Limb (tissue), 2 donors: ENCODE measurements at regions not wholly inside any gene's neighbourhood (a gene's known extent, or its start where the extent isn't known, plus 50 kb on each side); places are given as distances from the start of the nearest gene placed in this dataset.
"Not testable (repeated sequence)": the region's sequence is repeated elsewhere in the genome, so short reads cannot be mapped to it uniquely, and the experiment has no call there.

Experiments used
- DNase-seq, 2 donors: peaks; one replicate each; pipeline ENCODE4 v3.0.0-alpha.2; 2016; ENCODE audit errors: extremely low spot score in 2 of 2

- no peak for DNase-seq
These were observed 170.4 kb downstream of the PTPRC start for GRCh38 chr1:198809247-198809646.

DNA sequence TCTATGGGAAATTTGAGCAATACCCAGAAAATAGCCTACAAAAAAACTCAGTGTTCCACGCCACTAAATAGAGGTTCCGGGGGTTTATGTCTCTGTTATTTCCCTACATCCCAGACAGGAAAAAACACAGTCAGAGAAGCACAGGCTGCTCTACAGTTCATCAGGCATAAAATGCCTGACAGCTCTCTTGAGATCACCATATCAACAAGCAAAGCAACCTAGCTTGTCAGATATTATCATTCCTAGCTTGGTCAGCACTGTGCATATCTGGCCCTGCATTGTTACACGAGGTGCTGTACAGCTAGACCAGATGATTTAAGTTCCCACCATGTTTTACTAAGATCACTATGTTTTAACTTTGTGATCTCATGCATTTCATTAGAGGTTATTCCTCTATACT, 172.6 kb downstream of the PTPRC start:
- no peak for DNase-seq

DNA sequence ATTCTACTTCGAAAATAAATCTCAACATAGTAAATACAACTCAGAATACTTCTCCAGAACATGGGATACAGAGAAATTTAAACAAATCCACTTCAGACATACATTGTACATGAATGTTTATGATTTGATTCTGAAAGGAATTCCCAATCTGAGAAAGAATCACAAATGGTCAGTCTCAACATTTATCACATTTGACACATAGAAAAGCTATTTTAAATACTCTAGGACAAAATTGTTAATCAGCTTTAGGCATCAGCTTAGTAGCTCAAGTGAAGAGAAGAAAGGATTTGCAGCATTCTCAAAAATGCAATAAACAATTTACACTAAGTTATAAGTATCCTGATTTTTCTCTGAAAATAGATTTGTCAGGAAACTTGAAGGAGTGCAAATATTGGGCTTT, 184.8 kb downstream of the PTPRC start:
- no peak for DNase-seq

DNA sequence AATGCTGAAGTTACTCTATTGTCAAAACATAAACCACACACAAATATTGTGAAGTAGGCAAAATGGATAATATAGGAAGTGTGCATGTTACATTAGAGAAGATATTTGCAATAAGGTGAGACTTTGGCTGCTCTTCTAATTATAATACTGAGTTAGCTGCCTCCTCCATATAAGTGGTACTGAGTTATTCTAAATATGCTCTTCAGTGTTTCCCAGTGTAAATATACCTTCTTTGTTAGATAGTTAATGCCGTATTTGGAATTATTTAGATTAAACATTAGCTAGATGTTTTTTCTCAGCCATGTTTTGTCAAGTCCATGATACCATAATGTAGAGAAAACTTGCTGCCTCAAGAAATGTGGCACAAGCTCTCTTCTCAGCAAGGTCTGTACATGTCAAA, 186.4 kb downstream of the PTPRC start:
- DNase-seq = no peak

DNA sequence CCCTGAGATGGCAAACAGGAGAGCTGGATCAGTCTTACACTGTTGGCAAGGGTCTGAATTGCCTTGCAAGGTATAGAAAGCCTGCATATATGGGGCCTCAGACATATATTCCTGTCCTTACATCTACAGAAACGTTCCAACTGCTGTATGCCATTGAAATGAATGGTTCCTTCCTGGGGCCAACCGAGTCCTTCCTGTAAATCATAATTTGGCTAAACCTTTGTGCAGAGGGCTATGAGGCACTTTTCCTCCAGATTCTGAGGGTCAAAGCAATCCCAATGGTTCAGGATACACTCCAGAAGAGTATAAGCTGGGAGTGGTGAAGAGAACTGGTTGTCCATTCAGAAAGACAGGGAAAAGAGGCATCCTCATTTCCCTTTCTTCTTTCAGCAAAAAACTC, 190.5 kb downstream of the PTPRC start:
- DNase-seq = no peak

- no peak for DNase-seq
These were observed 191.1 kb downstream of the PTPRC start for GRCh38 chr1:198829944-198830343.

GRCh38 chr1:198830412-198830811, 191.6 kb downstream of the PTPRC start:
- no peak for DNase-seq

GRCh38 chr1:198833706-198834503, 195.1 kb downstream of the PTPRC start:
- DNase-seq = no peak

DNA sequence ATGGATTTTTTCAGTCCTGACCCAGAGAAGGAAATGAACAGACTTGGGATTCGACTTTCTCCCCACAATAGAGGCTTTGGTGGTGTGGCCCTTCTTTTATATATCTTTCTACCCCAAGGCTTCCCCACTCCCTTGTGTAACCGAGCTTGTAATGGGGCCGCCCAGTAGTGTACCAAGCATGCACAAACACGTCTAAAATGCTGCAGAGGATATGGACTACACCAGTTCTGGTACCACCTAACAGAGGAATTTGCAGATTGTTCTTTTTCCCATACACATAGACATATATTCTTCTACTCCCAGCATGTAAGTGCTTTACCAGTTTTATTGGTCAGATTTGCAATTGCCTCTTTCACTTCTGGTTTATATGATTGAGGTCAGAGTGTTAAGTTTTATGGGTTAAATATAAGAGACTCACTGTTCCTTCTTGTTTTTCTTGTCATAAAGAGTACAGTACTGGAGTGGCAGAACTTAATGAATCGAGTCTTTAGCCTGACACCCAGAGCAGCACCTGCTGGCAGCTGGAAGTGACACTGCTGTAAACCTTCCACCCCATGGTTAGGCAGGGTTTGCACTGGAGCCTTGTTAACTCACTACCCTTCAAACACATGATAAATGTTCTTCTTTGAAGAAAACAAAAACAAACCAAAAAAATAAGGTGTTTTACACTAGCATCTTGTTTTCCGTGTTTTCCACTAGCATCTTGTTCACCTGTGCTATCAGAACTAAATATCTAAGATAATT, 198.6 kb downstream of the PTPRC start:
- no peak for DNase-seq

DNA sequence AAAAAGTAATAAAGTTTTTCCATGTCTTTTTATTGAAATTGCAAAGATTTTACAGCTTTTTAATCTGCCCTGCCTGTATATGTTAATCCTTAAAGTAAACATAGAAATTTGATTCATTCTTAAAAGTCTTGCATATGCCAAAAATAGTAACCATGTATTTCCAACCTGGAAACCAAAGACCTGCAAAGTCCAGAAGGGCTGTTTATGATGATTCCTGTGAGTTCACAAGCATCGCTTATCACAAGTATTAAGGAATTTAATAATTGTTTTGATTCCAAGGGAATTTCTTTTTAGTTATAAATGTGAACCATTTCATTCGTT, 199.1 kb downstream of the PTPRC start:
- DNase-seq = no peak

DNA sequence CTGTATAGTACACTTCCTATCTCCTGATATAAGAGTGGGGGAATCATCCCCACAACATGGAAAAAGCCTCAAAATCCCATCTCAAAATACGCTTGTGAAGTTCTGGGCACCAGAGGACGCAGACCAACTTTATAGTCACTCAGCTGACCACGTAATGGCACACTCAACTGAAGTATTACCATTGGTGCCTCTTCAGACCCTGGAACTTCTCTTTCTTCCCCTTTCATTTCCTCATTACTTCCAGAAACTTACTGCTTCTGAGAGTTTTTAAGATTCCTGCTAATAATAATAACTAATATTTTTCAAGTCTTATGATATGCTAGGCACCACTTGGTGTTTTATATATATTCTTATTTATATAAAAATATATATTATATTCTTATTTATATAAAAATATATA, 202.6 kb downstream of the PTPRC start:
- DNase-seq = no peak

- no peak for DNase-seq
These were observed 203.8 kb downstream of the PTPRC start for GRCh38 chr1:198842686-198843085.

DNA sequence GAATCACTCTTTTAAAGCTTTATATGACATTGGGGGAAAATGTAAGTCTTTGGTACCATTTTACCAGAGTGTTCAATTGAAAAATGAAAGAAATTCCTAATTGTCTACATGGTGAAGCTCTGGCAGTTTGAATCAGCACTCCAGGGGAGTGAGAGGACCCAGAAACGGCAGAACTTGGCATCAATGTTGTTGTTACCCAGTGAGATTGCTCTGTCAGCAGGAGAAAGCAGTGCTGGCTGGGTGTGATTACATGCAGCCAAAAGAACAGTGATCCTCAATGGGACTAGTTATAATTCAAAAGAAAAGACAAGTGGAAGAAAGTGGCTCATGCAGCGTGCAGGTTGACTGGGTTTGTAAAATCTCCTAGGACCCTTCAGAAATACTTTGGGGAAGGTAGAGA, 206.4 kb downstream of the PTPRC start:
- no peak for DNase-seq

GRCh38 chr1:198845851-198846250, 207.0 kb downstream of the PTPRC start:
- no peak for DNase-seq

DNA sequence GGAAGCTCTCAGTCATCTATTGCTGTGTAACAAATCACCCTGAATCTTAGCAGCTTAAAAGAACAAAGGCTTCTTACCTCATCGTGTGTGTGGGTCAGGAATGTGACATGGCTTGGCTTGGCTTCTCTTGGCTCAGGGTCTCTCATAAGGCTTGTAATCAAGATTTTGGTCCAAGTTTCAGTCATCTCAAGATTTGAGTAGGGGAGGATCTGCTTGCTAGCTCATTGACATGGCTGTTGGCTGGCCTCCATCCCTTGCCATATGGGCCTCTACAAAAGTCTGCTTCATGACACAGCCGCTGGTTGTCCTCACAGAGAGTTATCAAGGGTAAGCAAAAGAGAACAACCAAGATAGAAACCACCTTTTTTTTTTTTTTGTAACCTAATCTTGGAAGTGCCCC, 207.7 kb downstream of the PTPRC start:
- no peak for DNase-seq

- DNase-seq = no peak
These were observed 209.4 kb downstream of the PTPRC start for GRCh38 chr1:198848206-198848605.

DNA sequence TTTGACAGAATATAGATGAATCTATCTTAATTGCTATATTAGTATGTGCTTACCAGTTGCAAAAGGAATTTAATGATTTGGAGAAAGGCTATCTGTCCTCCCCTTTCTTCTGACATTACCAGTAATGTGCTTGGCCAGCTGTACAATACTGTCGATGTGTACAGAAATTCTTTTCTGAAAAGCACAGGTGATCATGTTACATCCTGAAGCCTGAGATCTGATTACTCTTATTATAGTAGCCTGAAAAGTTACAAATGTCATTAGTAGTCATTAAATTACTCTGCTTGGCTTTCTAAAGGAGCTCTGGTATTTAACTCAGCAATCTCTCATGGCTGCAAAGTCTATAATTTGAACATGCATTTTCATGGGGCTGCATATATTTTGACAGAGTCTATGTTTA, 209.8 kb downstream of the PTPRC start:
- no peak for DNase-seq

- DNase-seq = no peak
These were observed 210.3 kb downstream of the PTPRC start for GRCh38 chr1:198849093-198849492.

- DNase-seq = no peak
These were observed 211.4 kb downstream of the PTPRC start for GRCh38 chr1:198850196-198850595.

GRCh38 chr1:198850966-198851365, 212.1 kb downstream of the PTPRC start:
- DNase-seq = not testable (repeated sequence)

DNA sequence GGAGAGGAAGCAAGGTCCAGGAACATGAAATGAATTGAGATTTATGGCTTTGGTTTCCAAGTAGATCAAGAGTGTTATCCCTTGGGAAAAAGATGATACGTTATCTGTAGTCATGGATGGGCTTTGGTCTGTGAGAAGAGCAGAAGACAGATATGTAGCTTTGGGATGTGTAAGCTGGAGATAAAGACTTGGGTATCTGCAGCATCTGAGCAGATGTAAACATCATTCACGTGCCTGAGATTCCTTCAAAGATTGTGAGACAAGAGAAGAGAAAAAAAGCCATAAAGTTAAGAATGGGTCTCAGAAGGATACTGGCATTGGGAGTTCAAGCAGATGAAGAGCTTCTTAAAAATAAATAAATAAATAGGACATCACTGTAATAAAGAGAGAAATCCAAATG, 217.8 kb downstream of the PTPRC start:
- no peak for DNase-seq

DNA sequence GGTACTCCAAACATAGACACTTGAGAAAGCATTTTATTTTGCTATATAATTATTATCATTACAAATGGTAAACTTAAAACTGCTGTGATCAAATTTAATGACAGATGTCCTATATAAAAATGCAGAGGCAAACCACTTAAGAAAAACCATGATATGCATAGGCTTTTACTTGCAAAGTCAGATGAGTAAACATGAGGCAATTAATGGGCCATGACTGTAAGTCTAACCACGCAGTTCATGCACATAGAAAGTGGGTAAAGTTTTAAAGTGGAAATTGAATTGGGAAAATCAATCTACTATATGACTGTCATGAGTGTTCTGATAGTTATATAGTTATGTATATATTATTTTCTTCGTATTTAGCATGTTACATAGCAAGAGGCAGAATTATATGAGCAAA, 219.2 kb downstream of the PTPRC start:
- DNase-seq = no peak

DNA sequence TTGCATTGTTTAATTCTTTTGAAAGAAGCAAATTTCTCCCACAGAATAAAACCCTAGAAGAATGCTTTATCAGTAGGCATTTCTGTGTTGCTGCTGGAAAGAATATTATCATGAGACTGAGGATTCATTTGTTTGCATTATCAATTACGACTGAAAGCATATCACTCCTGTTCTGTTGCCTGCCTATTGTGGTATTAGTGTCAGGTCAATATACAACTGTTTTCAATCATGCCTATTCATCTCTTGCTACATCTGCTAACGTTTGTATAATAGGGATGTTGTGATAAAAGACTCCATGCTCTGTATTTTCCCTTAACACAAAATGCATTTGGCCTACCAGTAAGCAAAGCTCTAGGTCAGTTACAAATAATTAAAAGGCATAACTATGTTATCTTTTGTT, 221.5 kb downstream of the PTPRC start:
- no peak for DNase-seq
